ENCODE measurements at regions not wholly inside any gene's neighbourhood (a gene's known extent, or its start where the extent isn't known, plus 50 kb on each side); places are given as distances from the start of the nearest gene placed in this dataset.
A peak's percentile ranks its signal among the peaks of the same experiment; 100 is the strongest.

DNA sequence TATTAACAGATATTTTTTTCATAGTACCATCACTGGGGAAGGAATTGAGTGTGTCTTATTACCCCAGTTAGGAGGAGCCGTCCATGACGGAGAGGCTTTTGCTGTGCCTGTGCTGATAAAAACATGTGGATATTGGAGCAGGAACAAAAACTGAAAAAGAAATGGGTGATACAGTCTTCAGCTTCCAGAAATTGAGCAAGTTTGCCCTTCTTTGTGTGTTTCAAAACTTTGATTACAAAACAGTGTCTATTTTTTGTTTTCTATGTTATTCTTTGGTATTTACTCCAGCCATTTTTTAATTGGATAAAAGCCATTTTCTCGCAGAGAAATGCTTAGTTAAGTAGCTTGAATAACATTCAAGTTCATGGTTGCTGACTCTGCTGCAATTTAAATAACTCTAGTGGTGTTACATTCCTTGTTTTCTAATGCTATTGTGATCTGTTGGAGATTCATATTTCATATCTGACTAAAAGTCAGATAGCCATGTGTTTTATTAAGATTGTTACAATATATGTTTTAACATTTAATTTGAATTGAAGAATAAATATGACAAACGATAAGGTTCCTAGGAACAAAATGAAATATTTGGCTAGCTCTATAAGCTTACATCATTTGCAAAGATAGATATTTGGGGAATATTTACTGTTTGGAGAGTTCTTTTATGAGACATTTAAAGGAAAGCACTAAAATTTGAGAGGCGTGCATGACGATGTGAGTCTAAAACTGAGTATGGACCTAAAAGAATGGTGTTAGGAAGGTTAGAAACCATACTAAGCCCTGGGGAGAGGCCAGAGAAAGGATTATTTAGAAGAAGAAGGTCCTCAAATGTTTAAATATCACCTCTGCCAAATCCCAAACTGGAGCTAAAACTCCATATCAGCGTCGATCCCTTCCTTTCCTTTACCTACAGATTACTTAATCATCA, 747.3 kb upstream of the CELF2 start:
- Histone ChIP-seq H4K20me1 (ENCODE audit: insufficient read depth) (no peaks in the 10 kb centered on the region), H3K36me3 (ENCODE audit: low read depth) (no peaks in the 10 kb centered on the region), H3K4me3 (no peak overlapping the region), H3K9me3 (ENCODE audit: low read depth) (no peaks in the 10 kb centered on the region), H3F3A (ENCODE audit: insufficient read depth) (no peaks in the 10 kb centered on the region), H3K27me3 (replicated peaks; ENCODE audit: insufficient read depth) (no peaks in the 10 kb centered on the region), H3K27ac (no peak overlapping the region), H3K4me1 (ENCODE audit: insufficient read depth) (no peaks in the 10 kb centered on the region), H3K79me2 (ENCODE audit: insufficient read depth) (no peaks in the 10 kb centered on the region), H3K4me2 (ENCODE audit: unreplicated experiment) (no peak overlapping the region), H3K9me2 (ENCODE audit: insufficient read depth) (no peaks in the 10 kb centered on the region), H3K9ac (no peak overlapping the region), H2AFZ (no peak overlapping the region)
- peak; percentile 0 for DNase-seq
- 19% methylated on average over 8 of the region's 8 CpGs for WGBS, 2 experiments (ENCODE audit: low coverage in 1 of 2, low lambda C conversion rate in 2 of 2, missing lambda C conversion rate in 2 of 2)
- TF ChIP-seq EZH2phosphoT487 (IDR thresholded peaks at IDR 0.05; ENCODE audit: insufficient read depth, low read depth) (no peak), EZH2 (IDR thresholded peaks at IDR 0.05; ENCODE audit: insufficient read depth, poor library complexity, severe bottlenecking) (no peak)
- in situ Hi-C loops (cut with MboI), result no loop called here

- 88 to 90% methylated on average over 1 of the region's 1 CpG for WGBS, 2 experiments (ENCODE audit: low coverage in 1 of 2, low lambda C conversion rate in 2 of 2, missing lambda C conversion rate in 2 of 2)
- Histone ChIP-seq H3K4me2 (ENCODE audit: unreplicated experiment) (no peak overlapping the region), H3K4me3 (no peak overlapping the region), H3K27me3 (replicated peaks; ENCODE audit: insufficient read depth) (no peaks in the 10 kb centered on the region), H3K36me3 (ENCODE audit: low read depth) (no peaks in the 10 kb centered on the region), H3K79me2 (ENCODE audit: insufficient read depth) (no peaks in the 10 kb centered on the region), H3K9me2 (ENCODE audit: insufficient read depth) (no peaks in the 10 kb centered on the region), H3K4me1 (ENCODE audit: insufficient read depth) (no peaks in the 10 kb centered on the region), H3K9me3 (ENCODE audit: low read depth) (no peaks in the 10 kb centered on the region), H3F3A (ENCODE audit: insufficient read depth) (no peaks in the 10 kb centered on the region), H3K27ac (no peak overlapping the region), H3K9ac (no peak overlapping the region), H4K20me1 (ENCODE audit: insufficient read depth) (no peaks in the 10 kb centered on the region), H2AFZ (no peak overlapping the region)
- in situ Hi-C loops (cut with MboI), result no loop called here
- DNase-seq, result no peak
- no peak for TF ChIP-seq EZH2 (IDR thresholded peaks at IDR 0.05; ENCODE audit: insufficient read depth, poor library complexity, severe bottlenecking)
- TF ChIP-seq EZH2phosphoT487 (IDR thresholded peaks at IDR 0.05; ENCODE audit: insufficient read depth, low read depth), result no peak
Measured at GRCh38 chr10:10271639-10272192, 746.0 kb upstream of the CELF2 start.

DNA sequence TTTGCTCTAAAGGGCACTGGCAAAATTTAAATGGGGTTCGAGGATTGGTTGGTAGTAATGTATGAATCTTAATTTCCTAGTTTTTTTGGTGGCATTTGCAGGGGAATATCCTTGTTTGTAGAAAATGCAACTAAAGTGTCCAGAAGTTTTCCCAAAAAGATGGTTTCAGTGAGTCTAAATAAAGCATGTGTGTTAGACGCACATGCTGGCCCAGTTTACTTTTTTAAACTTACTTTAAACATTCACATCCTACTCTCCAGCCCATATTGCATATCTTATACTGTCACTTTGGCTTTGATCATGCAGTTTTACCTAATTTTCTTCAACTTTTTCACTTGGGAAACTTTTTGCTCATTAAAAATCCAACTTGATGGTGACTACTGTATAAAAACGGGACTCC, 744.0 kb upstream of the CELF2 start:
- 30 to 44% methylated on average over 3 of the region's 3 CpGs for WGBS, 2 experiments (ENCODE audit: low coverage in 1 of 2, low lambda C conversion rate in 2 of 2, missing lambda C conversion rate in 2 of 2)
- H3K4me1 ChIP-seq (ENCODE audit: insufficient read depth), result no peaks in the 10 kb centered on the region
- no peaks in the 10 kb centered on the region for H3K27me3 ChIP-seq (replicated peaks; ENCODE audit: insufficient read depth)
- H2AFZ ChIP-seq, result no peak overlapping the region
- H4K20me1 ChIP-seq (ENCODE audit: insufficient read depth), result no peaks in the 10 kb centered on the region
- no peak overlapping the region for H3K4me3 ChIP-seq
- H3K36me3 ChIP-seq (ENCODE audit: low read depth), result no peaks in the 10 kb centered on the region
- H3K4me2 ChIP-seq (ENCODE audit: unreplicated experiment), result no peak overlapping the region
- no peak for TF ChIP-seq EZH2phosphoT487 (IDR thresholded peaks at IDR 0.05; ENCODE audit: insufficient read depth, low read depth)
- TF ChIP-seq EZH2 (IDR thresholded peaks at IDR 0.05; ENCODE audit: insufficient read depth, poor library complexity, severe bottlenecking), result no peak
- in situ Hi-C loops (cut with MboI), result no loop called here
- no peaks in the 10 kb centered on the region for H3K79me2 ChIP-seq (ENCODE audit: insufficient read depth)
- no peak overlapping the region for H3K9ac ChIP-seq
- H3K9me3 ChIP-seq (ENCODE audit: low read depth), result no peaks in the 10 kb centered on the region
- no peak overlapping the region for H3K27ac ChIP-seq
- no peaks in the 10 kb centered on the region for H3K9me2 ChIP-seq (ENCODE audit: insufficient read depth)
- no peak for DNase-seq
- H3F3A ChIP-seq (ENCODE audit: insufficient read depth), result no peaks in the 10 kb centered on the region

- Histone ChIP-seq H4K20me1 (ENCODE audit: insufficient read depth) (no peaks in the 10 kb centered on the region), H3K9ac (no peak overlapping the region), H3K9me3 (ENCODE audit: low read depth) (no peaks in the 10 kb centered on the region), H3K4me1 (ENCODE audit: insufficient read depth) (no peaks in the 10 kb centered on the region), H3K9me2 (ENCODE audit: insufficient read depth) (no peaks in the 10 kb centered on the region), H3K27ac (no peak overlapping the region), H3K4me3 (no peak overlapping the region), H2AFZ (no peak overlapping the region), H3F3A (ENCODE audit: insufficient read depth) (no peaks in the 10 kb centered on the region), H3K79me2 (ENCODE audit: insufficient read depth) (no peaks in the 10 kb centered on the region), H3K4me2 (ENCODE audit: unreplicated experiment) (no peak overlapping the region), H3K27me3 (replicated peaks; ENCODE audit: insufficient read depth) (no peaks in the 10 kb centered on the region), H3K36me3 (ENCODE audit: low read depth) (no peaks in the 10 kb centered on the region)
- 35% methylated on average over 4 of the region's 4 CpGs for WGBS, 2 experiments (ENCODE audit: low coverage in 1 of 2, low lambda C conversion rate in 2 of 2, missing lambda C conversion rate in 2 of 2)
- TF ChIP-seq EZH2phosphoT487 (IDR thresholded peaks at IDR 0.05; ENCODE audit: insufficient read depth, low read depth) (no peak), EZH2 (IDR thresholded peaks at IDR 0.05; ENCODE audit: insufficient read depth, poor library complexity, severe bottlenecking) (no peak)
- in situ Hi-C loops (cut with MboI), result no loop called here
- no peak for DNase-seq
Measured at GRCh38 chr10:10279906-10280305, 737.8 kb upstream of the CELF2 start.
